Esophagus (tissue), 2 donors: ENCODE measurements at regions not wholly inside any gene's neighbourhood (a gene's known extent, or its start where the extent isn't known, plus 50 kb on each side); places are given as distances from the start of the nearest gene placed in this dataset.
A peak's percentile ranks its signal among the peaks of the same experiment; 100 is the strongest.

ENCODE experiments used
- H3K27ac ChIP-seq, 2 donors: one replicate each; pipeline ENCODE4 v1.5.1; 2013; ENCODE audit warnings: low read depth in 2 of 2, mild to moderate bottlenecking in 2 of 2, inconsistent platforms in 1 of 2, low read length in 1 of 2, moderate library complexity in 1 of 2
- H3K27me3 ChIP-seq, 2 donors: one replicate each; pipeline ENCODE4 v1.6.1; 2013; ENCODE audit warnings: low read length in 2 of 2, control low read depth in 1 of 2, mild to moderate bottlenecking in 1 of 2; ENCODE audit not compliant: insufficient read depth in 2 of 2, control insufficient read depth in 1 of 2
- H3K36me3 ChIP-seq, 2 donors: one replicate each; pipeline ENCODE4 v1.6.1; 2013; ENCODE audit warnings: low read length in 1 of 2; ENCODE audit not compliant: control insufficient read depth in 2 of 2, insufficient read depth in 2 of 2
- H3K4me1 ChIP-seq, 2 donors: one replicate each; pipeline ENCODE4 v1.6.1; 2013; ENCODE audit warnings: low read length in 1 of 2; ENCODE audit not compliant: control insufficient read depth in 2 of 2, insufficient read depth in 2 of 2
- H3K4me3 ChIP-seq, 2 donors: one replicate each; pipeline ENCODE4 v1.5.1; 2013; ENCODE audit warnings: low read length in 2 of 2, mild to moderate bottlenecking in 2 of 2, low read depth in 1 of 2, moderate library complexity in 1 of 2
- H3K9me3 ChIP-seq, 2 donors: one replicate each; pipeline ENCODE4 v1.6.1; 2013; ENCODE audit warnings: mild to moderate bottlenecking in 2 of 2, low read depth in 1 of 2, low read length in 1 of 2, moderate library complexity in 1 of 2; ENCODE audit not compliant: control insufficient read depth in 2 of 2, insufficient read depth in 1 of 2
- WGBS, 2 donors: extraction: QIAGEN DNeasy Blood & Tissue Kit; methylation state at CpG; one replicate each; pipeline ENCODE4 v1.1.7; 2013; 5-methylcytosine and 5-hydroxymethylcytosine counted together
- donor health status: healthy with polysubstance abuse.
- donor health status: Bipolar disorder and iron deficiency.

- Histone ChIP-seq H3K4me1 (no peaks in the 10 kb centered on the region), H3K36me3 (no peaks in the 10 kb centered on the region), H3K9me3 (no peaks in the 10 kb centered on the region), H3K27ac (no peak overlapping the region), H3K27me3 (no peaks in the 10 kb centered on the region), H3K4me3 (no peak overlapping the region)
- 92 to 93% methylated on average over 3 of the region's 3 CpGs for WGBS, 2 donors
These were observed 127.7 kb upstream of the SLC14A2 start for GRCh38 chr18:45487581-45487980.

GRCh38 chr18:45488645-45489044 is 126.6 kb upstream of the SLC14A2 start:
- H3K4me1 ChIP-seq: no peaks in the 10 kb centered on the region
- H3K27me3 ChIP-seq: no peaks in the 10 kb centered on the region
- H3K9me3 ChIP-seq: no peaks in the 10 kb centered on the region
- no peak overlapping the region for H3K4me3 ChIP-seq
- no peaks in the 10 kb centered on the region for H3K36me3 ChIP-seq
- no peak overlapping the region for H3K27ac ChIP-seq
- 62 to 63% methylated on average over 3 of the region's 3 CpGs for WGBS, 2 donors

- H3K9me3 ChIP-seq: no peaks in the 10 kb centered on the region
- H3K27ac ChIP-seq: no peak overlapping the region
- H3K27me3 ChIP-seq: no peaks in the 10 kb centered on the region
These were observed 121.4 kb upstream of the SLC14A2 start for GRCh38 chr18:45493830-45494229.

GRCh38 chr18:45494811-45495210 is 120.5 kb upstream of the SLC14A2 start:
- Histone ChIP-seq H3K9me3 (no peaks in the 10 kb centered on the region), H3K4me1 (no peaks in the 10 kb centered on the region), H3K27me3 (no peaks in the 10 kb centered on the region), H3K4me3 (no peak overlapping the region), H3K27ac (no peak overlapping the region), H3K36me3 (no peaks in the 10 kb centered on the region)
- WGBS, 2 donors: 94% methylated on average over 6 of the region's 6 CpGs

More at GRCh38 chr18:45493830-45494229, 121.4 kb upstream of the SLC14A2 start:
- H3K4me1 ChIP-seq: no peaks in the 10 kb centered on the region
- no peak overlapping the region for H3K4me3 ChIP-seq
- 60 to 91% methylated on average over 2 of the region's 2 CpGs for WGBS, 2 donors
- no peaks in the 10 kb centered on the region for H3K36me3 ChIP-seq

- Histone ChIP-seq H3K27ac (no peak overlapping the region), H3K4me3 (no peak overlapping the region), H3K4me1 (no peaks in the 10 kb centered on the region), H3K36me3 (no peaks in the 10 kb centered on the region), H3K27me3 (no peaks in the 10 kb centered on the region), H3K9me3 (no peaks in the 10 kb centered on the region)
- 92 to 97% methylated on average over 1 of the region's 1 CpG for WGBS, 2 donors
These were observed 118.5 kb upstream of the SLC14A2 start for GRCh38 chr18:45496741-45497140.

- no peak overlapping the region for H3K27ac ChIP-seq
- WGBS, 2 donors: 93 to 94% methylated on average over 5 of the region's 5 CpGs
These were observed 117.5 kb upstream of the SLC14A2 start for GRCh38 chr18:45497595-45498286.

GRCh38 chr18:45498287-45498658 is 117.0 kb upstream of the SLC14A2 start:
- Histone ChIP-seq H3K36me3 (no peaks in the 10 kb centered on the region), H3K27me3 (no peaks in the 10 kb centered on the region), H3K4me3 (no peak overlapping the region), H3K4me1 (no peaks in the 10 kb centered on the region), H3K27ac (no peak overlapping the region), H3K9me3 (no peaks in the 10 kb centered on the region)
- WGBS, 2 donors: 55 to 59% methylated on average over 4 of the region's 4 CpGs

More at GRCh38 chr18:45497595-45498286, 117.5 kb upstream of the SLC14A2 start:
- Histone ChIP-seq H3K27me3 (no peaks in the 10 kb centered on the region), H3K36me3 (no peaks in the 10 kb centered on the region), H3K4me1 (no peaks in the 10 kb centered on the region), H3K9me3 (no peaks in the 10 kb centered on the region), H3K4me3 (no peak overlapping the region)

GRCh38 chr18:45503990-45504389 is 111.3 kb upstream of the SLC14A2 start:
- H3K36me3 ChIP-seq: no peaks in the 10 kb centered on the region
- H3K27ac ChIP-seq: peak overlapping the region in 1 of 2 donors; percentile 4
- WGBS, 2 donors: 23 to 45% methylated on average over 3 of the region's 3 CpGs
- H3K4me3 ChIP-seq: no peak overlapping the region
- no peaks in the 10 kb centered on the region for H3K9me3 ChIP-seq
- no peaks in the 10 kb centered on the region for H3K27me3 ChIP-seq
- H3K4me1 ChIP-seq: no peaks in the 10 kb centered on the region

- Histone ChIP-seq H3K9me3 (no peaks in the 10 kb centered on the region), H3K4me3 (no peak overlapping the region), H3K36me3 (no peaks in the 10 kb centered on the region), H3K27ac (peak overlapping the region in 1 of 2 donors; percentile 14), H3K4me1 (no peaks in the 10 kb centered on the region), H3K27me3 (no peaks in the 10 kb centered on the region)
- WGBS, 2 donors: 66 to 71% methylated on average over 12 of the region's 12 CpGs
These were observed 109.6 kb upstream of the SLC14A2 start for GRCh38 chr18:45505497-45506206.

- Histone ChIP-seq H3K27me3 (no peaks in the 10 kb centered on the region), H3K4me1 (no peaks in the 10 kb centered on the region), H3K9me3 (no peaks in the 10 kb centered on the region), H3K27ac (no peak overlapping the region), H3K4me3 (no peak overlapping the region), H3K36me3 (no peaks in the 10 kb centered on the region)
- WGBS, 2 donors: 91% methylated on average over 4 of the region's 4 CpGs
These were observed 108.3 kb upstream of the SLC14A2 start for GRCh38 chr18:45506951-45507350.
